Neuron (in vitro differentiated cells): ENCODE measurements at regions not wholly inside any gene's neighbourhood (a gene's known extent, or its start where the extent isn't known, plus 50 kb on each side); places are given as distances from the start of the nearest gene placed in this dataset.

Experiments used
- H2AFZ ChIP-seq: one replicate; pipeline ENCODE4 v1.6.1; 2013; ENCODE audit warnings: low read depth, mild to moderate bottlenecking, inconsistent platforms, low read length, moderate library complexity
- H3K27me3 ChIP-seq: one replicate; pipeline ENCODE4 v1.6.1; 2013; ENCODE audit warnings: low read length; ENCODE audit not compliant: insufficient read depth
- H3K36me3 ChIP-seq: one replicate; pipeline ENCODE4 v1.6.1; 2013; ENCODE audit warnings: low read length; ENCODE audit not compliant: insufficient read depth
- H3K4me1 ChIP-seq: one replicate; pipeline ENCODE4 v1.6.1; 2013; ENCODE audit warnings: low read length; ENCODE audit not compliant: insufficient read depth
- H3K4me3 ChIP-seq: 2 replicates; pipeline ENCODE4 v1.5.1; 2013; ENCODE audit warnings: mild to moderate bottlenecking, low read length, moderate library complexity
- H3K9me3 ChIP-seq: one replicate; pipeline ENCODE4 v1.6.1; 2013; ENCODE audit warnings: low read length

GRCh38 chr16:73286346-73287267 is 238.7 kb upstream of the ZFHX3 start:
- Histone ChIP-seq H3K9me3 (peaks cover 2% of the 10 kb centered on the region), H3K4me3 (no peak overlapping the region), H3K36me3 (no peaks in the 10 kb centered on the region), H2AFZ (no peak overlapping the region), H3K4me1 (no peaks in the 10 kb centered on the region), H3K27me3 (no peaks in the 10 kb centered on the region)

- Histone ChIP-seq H3K9me3 (peaks cover 2% of the 10 kb centered on the region), H2AFZ (no peak overlapping the region), H3K27me3 (no peaks in the 10 kb centered on the region), H3K36me3 (no peaks in the 10 kb centered on the region), H3K4me1 (no peaks in the 10 kb centered on the region), H3K4me3 (no peak overlapping the region)
These were observed 237.7 kb upstream of the ZFHX3 start for GRCh38 chr16:73285436-73286201.

DNA sequence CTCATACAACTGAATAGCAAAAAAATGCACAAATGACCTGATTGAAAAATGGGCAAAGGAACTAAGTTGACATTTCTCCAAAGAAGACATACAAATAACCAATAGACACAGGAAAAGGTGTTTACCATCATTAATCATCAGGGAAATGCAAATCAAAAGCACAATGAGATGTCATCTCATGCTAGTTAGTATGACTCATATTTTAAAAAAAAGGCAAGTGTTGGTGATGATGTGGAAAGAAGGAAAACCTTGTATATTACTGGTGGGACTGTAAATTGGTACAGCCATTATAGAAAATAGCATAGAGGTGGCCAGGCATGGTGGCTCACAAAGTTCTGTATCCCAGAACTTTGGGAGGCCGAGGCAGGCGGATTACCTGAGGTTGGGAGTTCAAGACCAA is 232.5 kb upstream of the ZFHX3 start:
- H2AFZ ChIP-seq: no peak overlapping the region
- H3K4me3 ChIP-seq: no peak overlapping the region
- H3K27me3 ChIP-seq: no peaks in the 10 kb centered on the region
- H3K36me3 ChIP-seq: no peaks in the 10 kb centered on the region
- no peaks in the 10 kb centered on the region for H3K9me3 ChIP-seq
- no peaks in the 10 kb centered on the region for H3K4me1 ChIP-seq

DNA sequence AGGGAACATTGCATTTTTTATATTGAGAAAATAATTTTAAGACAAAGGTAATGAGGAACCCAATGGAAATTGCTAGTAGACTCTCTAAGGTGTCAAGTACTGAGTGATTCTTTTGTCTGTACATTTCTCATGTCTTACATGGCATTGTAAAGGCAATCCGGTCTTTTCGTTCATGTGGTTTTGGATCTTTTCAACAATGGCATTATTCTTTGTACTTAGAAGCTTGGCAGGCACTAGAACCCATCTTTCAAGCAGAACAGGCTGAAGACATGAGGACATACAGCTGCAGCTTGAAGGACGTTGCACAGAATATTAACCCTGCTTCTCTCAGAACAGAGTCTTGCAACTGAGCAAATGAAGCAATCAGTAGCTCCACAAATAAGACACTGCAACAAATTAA is 231.5 kb upstream of the ZFHX3 start:
- Histone ChIP-seq H3K9me3 (no peaks in the 10 kb centered on the region), H3K4me3 (no peak overlapping the region), H3K27me3 (no peaks in the 10 kb centered on the region), H3K36me3 (no peaks in the 10 kb centered on the region), H2AFZ (no peak overlapping the region), H3K4me1 (no peaks in the 10 kb centered on the region)

GRCh38 chr16:73277071-73277470 is 229.1 kb upstream of the ZFHX3 start:
- Histone ChIP-seq H3K36me3 (no peaks in the 10 kb centered on the region), H3K4me3 (no peak overlapping the region), H2AFZ (no peak overlapping the region), H3K27me3 (no peaks in the 10 kb centered on the region), H3K9me3 (no peaks in the 10 kb centered on the region), H3K4me1 (no peaks in the 10 kb centered on the region)

GRCh38 chr16:73275448-73275847 is 227.5 kb upstream of the ZFHX3 start:
- H3K9me3 ChIP-seq: no peaks in the 10 kb centered on the region
- no peaks in the 10 kb centered on the region for H3K27me3 ChIP-seq
- H2AFZ ChIP-seq: no peak overlapping the region
- H3K36me3 ChIP-seq: no peaks in the 10 kb centered on the region
- H3K4me1 ChIP-seq: no peaks in the 10 kb centered on the region
- no peak overlapping the region for H3K4me3 ChIP-seq

GRCh38 chr16:73275024-73275423 is 227.1 kb upstream of the ZFHX3 start:
- H3K9me3 ChIP-seq: no peaks in the 10 kb centered on the region
- no peak overlapping the region for H2AFZ ChIP-seq
- no peaks in the 10 kb centered on the region for H3K27me3 ChIP-seq
- no peaks in the 10 kb centered on the region for H3K4me1 ChIP-seq
- no peak overlapping the region for H3K4me3 ChIP-seq
- no peaks in the 10 kb centered on the region for H3K36me3 ChIP-seq

GRCh38 chr16:73274140-73274539 is 226.2 kb upstream of the ZFHX3 start:
- Histone ChIP-seq H2AFZ (no peak overlapping the region), H3K4me1 (peaks cover 2% of the 10 kb centered on the region), H3K27me3 (no peaks in the 10 kb centered on the region), H3K9me3 (no peaks in the 10 kb centered on the region), H3K36me3 (no peaks in the 10 kb centered on the region), H3K4me3 (no peak overlapping the region)

GRCh38 chr16:73268366-73268993 is 220.6 kb upstream of the ZFHX3 start:
- Histone ChIP-seq H3K36me3 (no peaks in the 10 kb centered on the region), H3K9me3 (no peaks in the 10 kb centered on the region), H2AFZ (no peak overlapping the region), H3K4me3 (no peak overlapping the region), H3K27me3 (no peaks in the 10 kb centered on the region), H3K4me1 (peaks cover 18% of the 10 kb centered on the region)

DNA sequence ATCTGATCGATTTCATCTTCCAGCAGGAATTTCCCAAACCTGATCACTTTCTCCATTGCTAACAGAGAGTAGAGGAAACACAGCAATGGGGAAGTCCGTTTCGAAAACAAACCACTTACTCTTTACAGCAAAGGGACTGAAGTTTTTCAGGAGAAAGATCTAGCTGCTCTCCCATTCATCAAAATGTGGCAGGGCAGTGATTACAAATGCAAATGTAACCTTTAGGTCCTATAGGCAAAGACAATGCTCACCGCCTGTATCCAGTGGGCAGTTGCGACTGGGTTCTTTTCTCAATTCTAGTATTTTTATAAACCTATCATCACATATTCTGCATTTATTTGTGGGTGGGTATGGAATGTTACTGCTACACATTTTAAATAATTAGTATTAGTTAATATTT is 218.0 kb upstream of the ZFHX3 start:
- no peaks in the 10 kb centered on the region for H3K27me3 ChIP-seq
- no peak overlapping the region for H2AFZ ChIP-seq
- H3K9me3 ChIP-seq: no peaks in the 10 kb centered on the region
- peaks cover 18% of the 10 kb centered on the region for H3K4me1 ChIP-seq
- H3K36me3 ChIP-seq: no peaks in the 10 kb centered on the region
- H3K4me3 ChIP-seq: no peak overlapping the region

DNA sequence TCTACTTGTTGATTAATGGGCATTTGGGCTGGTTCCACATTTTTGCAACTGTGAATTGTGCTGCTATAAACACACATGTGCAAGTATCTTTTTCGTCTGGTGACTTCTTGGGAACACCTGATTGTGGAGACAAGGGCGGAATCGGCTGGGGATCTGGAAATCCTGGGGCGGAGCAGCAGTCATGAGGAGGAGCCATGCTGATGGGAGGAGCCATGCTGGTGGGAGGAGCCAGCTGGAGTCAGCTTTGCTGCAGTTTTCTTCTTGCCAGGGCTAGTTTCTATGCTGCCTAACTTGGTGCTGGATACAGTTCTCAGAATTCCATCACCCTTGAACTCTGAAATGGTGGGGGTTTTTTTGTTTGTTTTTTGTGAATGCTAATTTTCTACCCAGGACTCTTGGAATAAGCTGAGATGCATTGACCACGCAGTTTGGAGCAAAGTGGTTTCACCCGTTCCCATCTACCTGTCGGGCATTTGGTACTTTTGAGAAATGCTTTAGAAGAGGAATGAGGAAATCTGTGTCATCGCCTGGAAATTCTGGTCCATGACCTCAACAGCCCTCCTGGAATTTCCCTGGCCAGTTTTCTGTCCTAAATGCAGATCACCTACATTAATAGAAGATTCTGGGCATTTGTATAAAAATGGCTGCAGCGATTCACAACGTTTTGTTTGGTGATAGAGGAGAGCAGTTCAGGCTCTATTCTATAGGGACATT is 217.4 kb upstream of the ZFHX3 start:
- no peak overlapping the region for H3K4me3 ChIP-seq
- H3K36me3 ChIP-seq: no peaks in the 10 kb centered on the region

GRCh38 chr16:73262931-73263330 is 215.0 kb upstream of the ZFHX3 start:
- no peaks in the 10 kb centered on the region for H3K27me3 ChIP-seq

More for the DNA sequence above, 217.4 kb upstream of the ZFHX3 start:
- Histone ChIP-seq H3K27me3 (no peaks in the 10 kb centered on the region), H3K9me3 (no peaks in the 10 kb centered on the region), H3K4me1 (peaks cover 18% of the 10 kb centered on the region), H2AFZ (no peak overlapping the region)

More at GRCh38 chr16:73262931-73263330, 215.0 kb upstream of the ZFHX3 start:
- H3K4me1 ChIP-seq: peaks cover 7% of the 10 kb centered on the region
- H2AFZ ChIP-seq: no peak overlapping the region
- H3K36me3 ChIP-seq: no peaks in the 10 kb centered on the region
- H3K4me3 ChIP-seq: no peak overlapping the region
- no peaks in the 10 kb centered on the region for H3K9me3 ChIP-seq
